ENCODE measurements at regions not wholly inside any gene's neighbourhood (a gene's known extent, or its start where the extent isn't known, plus 50 kb on each side); places are given as distances from the start of the nearest gene placed in this dataset.

DNA sequence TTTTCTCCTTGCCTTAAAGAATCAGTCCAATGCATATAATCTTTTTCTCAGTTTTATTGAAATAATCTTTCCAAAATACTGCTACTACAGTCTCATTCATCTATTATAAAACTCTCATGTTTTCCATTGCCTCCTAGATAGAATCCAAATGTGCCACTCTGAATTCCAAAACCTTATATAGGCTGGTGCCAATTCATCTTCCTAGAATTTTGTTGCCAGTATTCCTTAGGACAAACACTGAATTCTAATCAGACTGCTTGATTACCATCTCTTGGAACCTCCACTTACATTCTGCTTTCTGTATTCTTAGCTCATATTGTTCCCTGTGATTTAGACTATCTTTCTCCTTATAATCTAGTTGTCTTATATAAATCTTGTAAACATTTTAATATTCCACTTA lies 427.6 kb upstream of the DCC start:
- Histone ChIP-seq H3K79me2 (ENCODE audit: low read length) (no peaks in the 10 kb centered on the region), H3K27me3 (ENCODE audit: low read length) (no peaks in the 10 kb centered on the region), H3K36me3 (ENCODE audit: low read depth, low read length) (no peaks in the 10 kb centered on the region), H2AFZ (ENCODE audit: low read length) (no peak overlapping the region), H3K4me3 (ENCODE audit: low read length) (no peak overlapping the region), H3K9me3 (ENCODE audit: low read length) (no peaks in the 10 kb centered on the region), H3K4me2 (ENCODE audit: low read length) (no peak overlapping the region), H3F3A (ENCODE audit: low read length, unreplicated experiment) (no peaks in the 10 kb centered on the region), H3K4me1 (ENCODE audit: insufficient read depth, low read length) (no peaks in the 10 kb centered on the region), H3K9ac (ENCODE audit: low read length) (no peak overlapping the region), H3K27ac (ENCODE audit: low read length) (no peak overlapping the region), H4K20me1 (ENCODE audit: low read length) (no peaks in the 10 kb centered on the region), H3K9me2 (replicated peaks; ENCODE audit: low read length) (no peaks in the 10 kb centered on the region)
- intact Hi-C loops (cut with micrococcal nuclease): no loop called here
- ATAC-seq (no peak), DNase-seq (no peak)
- POLR2A ChIA-PET (ENCODE audit: unreplicated experiment): no interaction called here
- TF ChIP-seq, protein P1, sequence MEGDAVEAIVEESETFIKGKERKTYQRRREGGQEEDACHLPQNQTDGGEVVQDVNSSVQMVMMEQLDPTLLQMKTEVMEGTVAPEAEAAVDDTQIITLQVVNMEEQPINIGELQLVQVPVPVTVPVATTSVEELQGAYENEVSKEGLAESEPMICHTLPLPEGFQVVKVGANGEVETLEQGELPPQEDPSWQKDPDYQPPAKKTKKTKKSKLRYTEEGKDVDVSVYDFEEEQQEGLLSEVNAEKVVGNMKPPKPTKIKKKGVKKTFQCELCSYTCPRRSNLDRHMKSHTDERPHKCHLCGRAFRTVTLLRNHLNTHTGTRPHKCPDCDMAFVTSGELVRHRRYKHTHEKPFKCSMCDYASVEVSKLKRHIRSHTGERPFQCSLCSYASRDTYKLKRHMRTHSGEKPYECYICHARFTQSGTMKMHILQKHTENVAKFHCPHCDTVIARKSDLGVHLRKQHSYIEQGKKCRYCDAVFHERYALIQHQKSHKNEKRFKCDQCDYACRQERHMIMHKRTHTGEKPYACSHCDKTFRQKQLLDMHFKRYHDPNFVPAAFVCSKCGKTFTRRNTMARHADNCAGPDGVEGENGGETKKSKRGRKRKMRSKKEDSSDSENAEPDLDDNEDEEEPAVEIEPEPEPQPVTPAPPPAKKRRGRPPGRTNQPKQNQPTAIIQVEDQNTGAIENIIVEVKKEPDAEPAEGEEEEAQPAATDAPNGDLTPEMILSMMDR (conservative IDR thresholded peaks at IDR 0.05; ENCODE audit: low read depth, low read length): no peak
- TF ChIP-seq EZH2phosphoT487 (IDR thresholded peaks at IDR 0.05; ENCODE audit: borderline replicate concordance, low read length) (no peak), EZH2 (IDR thresholded peaks at IDR 0.05; ENCODE audit: low read length, unreplicated experiment) (no peak)
- BruUV-seq (replicated peaks): no TSS peak
- CTCF ChIA-PET: no interaction called here

GRCh38 chr18:51915176-51915575 lies 424.8 kb upstream of the DCC start:
- no peaks in the 10 kb centered on the region for H3K9me2 ChIP-seq (replicated peaks; ENCODE audit: low read length)
- H3K4me2 ChIP-seq (ENCODE audit: low read length): no peak overlapping the region
- no peak overlapping the region for H2AFZ ChIP-seq (ENCODE audit: low read length)
- H3K9ac ChIP-seq (ENCODE audit: low read length): no peak overlapping the region
- ATAC-seq (no peak), DNase-seq (no peak)
- TF ChIP-seq EZH2 (IDR thresholded peaks at IDR 0.05; ENCODE audit: low read length, unreplicated experiment) (no peak), EZH2phosphoT487 (IDR thresholded peaks at IDR 0.05; ENCODE audit: borderline replicate concordance, low read length) (no peak)
- TF ChIP-seq, protein P1 (conservative IDR thresholded peaks at IDR 0.05; ENCODE audit: low read depth, low read length): no peak
- no peaks in the 10 kb centered on the region for H3K4me1 ChIP-seq (ENCODE audit: insufficient read depth, low read length)
- no peaks in the 10 kb centered on the region for H4K20me1 ChIP-seq (ENCODE audit: low read length)
- ChIA-PET CTCF (no interaction called here), POLR2A (ENCODE audit: unreplicated experiment) (no interaction called here)
- H3K27me3 ChIP-seq (ENCODE audit: low read length): no peaks in the 10 kb centered on the region
- no peak overlapping the region for H3K4me3 ChIP-seq (ENCODE audit: low read length)
- intact Hi-C loops (cut with micrococcal nuclease): no loop called here
- H3F3A ChIP-seq (ENCODE audit: low read length, unreplicated experiment): no peaks in the 10 kb centered on the region
- H3K36me3 ChIP-seq (ENCODE audit: low read depth, low read length): no peaks in the 10 kb centered on the region
- no peak overlapping the region for H3K27ac ChIP-seq (ENCODE audit: low read length)
- no peaks in the 10 kb centered on the region for H3K9me3 ChIP-seq (ENCODE audit: low read length)
- no peaks in the 10 kb centered on the region for H3K79me2 ChIP-seq (ENCODE audit: low read length)
- BruUV-seq (replicated peaks): no TSS peak

- no TSS peak for BruUV-seq (replicated peaks)
- Histone ChIP-seq H3K36me3 (ENCODE audit: low read depth, low read length) (no peaks in the 10 kb centered on the region), H3K9ac (ENCODE audit: low read length) (no peak overlapping the region), H2AFZ (ENCODE audit: low read length) (no peak overlapping the region), H3K79me2 (ENCODE audit: low read length) (no peaks in the 10 kb centered on the region), H3K9me2 (replicated peaks; ENCODE audit: low read length) (no peaks in the 10 kb centered on the region), H4K20me1 (ENCODE audit: low read length) (no peaks in the 10 kb centered on the region), H3F3A (ENCODE audit: low read length, unreplicated experiment) (no peaks in the 10 kb centered on the region), H3K4me1 (ENCODE audit: insufficient read depth, low read length) (no peaks in the 10 kb centered on the region), H3K9me3 (ENCODE audit: low read length) (no peaks in the 10 kb centered on the region), H3K27me3 (ENCODE audit: low read length) (no peaks in the 10 kb centered on the region), H3K4me2 (ENCODE audit: low read length) (no peak overlapping the region), H3K4me3 (ENCODE audit: low read length) (no peak overlapping the region), H3K27ac (ENCODE audit: low read length) (no peak overlapping the region)
- CTCF ChIA-PET: no interaction called here
- DNase-seq (no peak), ATAC-seq (no peak)
- TF ChIP-seq, protein P1 (conservative IDR thresholded peaks at IDR 0.05; ENCODE audit: low read depth, low read length): no peak
- TF ChIP-seq EZH2 (IDR thresholded peaks at IDR 0.05; ENCODE audit: low read length, unreplicated experiment) (no peak), EZH2phosphoT487 (IDR thresholded peaks at IDR 0.05; ENCODE audit: borderline replicate concordance, low read length) (no peak)
- POLR2A ChIA-PET (ENCODE audit: unreplicated experiment): no interaction called here
- intact Hi-C loops (cut with micrococcal nuclease): no loop called here
Measured at GRCh38 chr18:51921862-51922261, 418.1 kb upstream of the DCC start.
